ENCODE measurements at regions not wholly inside any gene's neighbourhood (a gene's known extent, or its start where the extent isn't known, plus 50 kb on each side); places are given as distances from the start of the nearest gene placed in this dataset. TPM values are rescaled to one million over a fixed set of nuclear protein-coding genes. Genes with fewer than 3 reads are reported as not detected.

DNA sequence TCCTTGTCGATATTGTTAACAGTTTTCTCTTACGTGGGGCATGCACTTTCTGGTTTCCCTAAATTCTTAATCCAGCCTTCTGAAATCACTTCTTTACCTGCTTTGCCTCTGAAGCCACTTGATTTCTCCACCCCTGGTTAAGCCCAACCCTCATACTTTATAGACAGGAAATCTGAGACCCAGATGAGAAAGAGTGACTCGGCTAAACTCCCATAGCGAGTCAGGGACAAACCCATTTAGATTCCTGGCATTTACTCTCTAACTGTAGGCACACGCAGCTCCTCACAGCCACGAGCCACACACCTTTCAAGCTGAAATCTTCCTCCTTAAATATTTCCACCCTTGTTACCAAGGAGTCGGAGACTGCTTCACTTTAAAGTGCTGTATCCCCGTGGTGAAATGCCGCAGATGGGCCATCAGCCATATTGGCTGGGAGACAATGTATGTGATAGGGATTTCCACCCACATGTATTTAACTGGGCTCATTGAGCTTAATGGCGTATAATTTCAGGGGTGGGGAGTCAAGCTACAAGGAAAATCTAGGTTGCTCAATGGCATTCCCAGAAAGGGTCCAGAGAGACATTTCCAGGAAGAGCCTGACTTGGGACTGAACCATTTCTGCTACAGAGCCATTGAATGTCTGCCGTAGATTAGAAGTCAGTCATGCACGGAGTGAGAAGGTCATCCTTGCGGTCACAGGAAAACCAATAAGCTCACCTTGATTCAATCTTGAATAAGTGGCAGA lies 49.9 kb upstream of the GRK3 start:
- ATAC-seq: no peak
- Histone ChIP-seq H3K36me3 (no peaks in the 10 kb centered on the region), H3K27ac (no peak overlapping the region), H3K4me1 (no peaks in the 10 kb centered on the region), H3K4me3 (no peak overlapping the region), H3K9me3 (no peaks in the 10 kb centered on the region), H3K27me3 (no peaks in the 10 kb centered on the region)
- intact Hi-C loops (cut with DNase I): no loop called here
- TF ChIP-seq CTCF (IDR thresholded peaks at IDR 0.05): no peak
- DNase-seq: no peak

Small RNA genes in the stretch of these regions (microRNA-seq; reads per million reads assigned to microRNA genes)
- gene MIR6817 (ENCODE audit: borderline microRNAs expressed): not detected
